ENCODE measurements at regions not wholly inside any gene's neighbourhood (a gene's known extent, or its start where the extent isn't known, plus 50 kb on each side); places are given as distances from the start of the nearest gene placed in this dataset.

DNA sequence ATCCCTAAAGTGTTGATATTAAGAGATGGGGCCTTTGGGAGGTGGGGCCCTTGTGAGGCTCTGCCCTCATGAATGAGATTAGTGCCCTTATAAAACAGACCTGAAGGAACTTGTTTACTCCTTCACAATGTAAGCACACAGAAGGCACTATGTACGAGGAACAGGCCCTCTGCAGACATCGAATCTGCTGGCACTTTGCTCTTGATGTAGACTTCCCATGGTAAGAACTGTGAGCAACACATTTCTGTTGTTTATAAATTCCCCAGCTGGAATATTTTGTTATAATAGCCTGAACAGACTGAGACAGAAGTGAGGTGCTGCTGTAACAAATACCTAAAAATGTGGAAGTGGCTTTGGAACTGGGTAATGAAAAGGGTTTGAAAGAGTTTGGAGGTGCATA is 193.2 kb downstream of the TGFB2 start:
- Histone ChIP-seq H3K27me3 (ENCODE audit: insufficient read depth, low read depth, severe bottlenecking) (no peaks in the 10 kb centered on the region), H3K27ac (no peak overlapping the region), H3K36me3 (no peaks in the 10 kb centered on the region), H3K9me3 (ENCODE audit: severe bottlenecking) (no peaks in the 10 kb centered on the region), H3K4me3 (ENCODE audit: low read depth, low read length) (no peak overlapping the region)
- TF ChIP-seq, protein P1, sequence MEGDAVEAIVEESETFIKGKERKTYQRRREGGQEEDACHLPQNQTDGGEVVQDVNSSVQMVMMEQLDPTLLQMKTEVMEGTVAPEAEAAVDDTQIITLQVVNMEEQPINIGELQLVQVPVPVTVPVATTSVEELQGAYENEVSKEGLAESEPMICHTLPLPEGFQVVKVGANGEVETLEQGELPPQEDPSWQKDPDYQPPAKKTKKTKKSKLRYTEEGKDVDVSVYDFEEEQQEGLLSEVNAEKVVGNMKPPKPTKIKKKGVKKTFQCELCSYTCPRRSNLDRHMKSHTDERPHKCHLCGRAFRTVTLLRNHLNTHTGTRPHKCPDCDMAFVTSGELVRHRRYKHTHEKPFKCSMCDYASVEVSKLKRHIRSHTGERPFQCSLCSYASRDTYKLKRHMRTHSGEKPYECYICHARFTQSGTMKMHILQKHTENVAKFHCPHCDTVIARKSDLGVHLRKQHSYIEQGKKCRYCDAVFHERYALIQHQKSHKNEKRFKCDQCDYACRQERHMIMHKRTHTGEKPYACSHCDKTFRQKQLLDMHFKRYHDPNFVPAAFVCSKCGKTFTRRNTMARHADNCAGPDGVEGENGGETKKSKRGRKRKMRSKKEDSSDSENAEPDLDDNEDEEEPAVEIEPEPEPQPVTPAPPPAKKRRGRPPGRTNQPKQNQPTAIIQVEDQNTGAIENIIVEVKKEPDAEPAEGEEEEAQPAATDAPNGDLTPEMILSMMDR (IDR thresholded peaks at IDR 0.05; ENCODE audit: low read depth, low read length): no peak
- DNase-seq: no peak

DNA sequence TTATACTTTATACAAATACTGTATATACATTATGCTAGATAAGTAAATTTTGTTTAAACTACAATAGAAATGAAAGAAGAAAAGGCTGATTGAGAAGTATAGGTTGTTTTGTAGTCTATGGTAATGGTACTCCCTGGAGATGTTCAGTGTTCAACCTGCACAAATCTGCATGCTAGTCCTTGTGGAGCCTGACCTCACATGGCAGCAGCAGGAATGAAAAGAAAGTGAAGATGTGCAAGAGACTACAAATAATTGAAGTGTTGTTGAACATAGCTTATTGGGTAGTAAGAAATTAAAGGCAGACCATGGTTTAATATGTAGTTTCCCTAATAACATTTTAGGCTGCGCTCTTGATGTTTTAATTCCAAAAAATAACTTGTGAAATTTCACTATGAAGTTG is 201.2 kb downstream of the TGFB2 start:
- Histone ChIP-seq H3K27me3 (ENCODE audit: insufficient read depth, low read depth, severe bottlenecking) (no peaks in the 10 kb centered on the region), H3K36me3 (no peaks in the 10 kb centered on the region), H3K9me3 (ENCODE audit: severe bottlenecking) (no peaks in the 10 kb centered on the region), H3K27ac (no peak overlapping the region), H3K4me3 (ENCODE audit: low read depth, low read length) (no peak overlapping the region)
- DNase-seq: no peak
- TF ChIP-seq, protein P1 (IDR thresholded peaks at IDR 0.05; ENCODE audit: low read depth, low read length): no peak

DNA sequence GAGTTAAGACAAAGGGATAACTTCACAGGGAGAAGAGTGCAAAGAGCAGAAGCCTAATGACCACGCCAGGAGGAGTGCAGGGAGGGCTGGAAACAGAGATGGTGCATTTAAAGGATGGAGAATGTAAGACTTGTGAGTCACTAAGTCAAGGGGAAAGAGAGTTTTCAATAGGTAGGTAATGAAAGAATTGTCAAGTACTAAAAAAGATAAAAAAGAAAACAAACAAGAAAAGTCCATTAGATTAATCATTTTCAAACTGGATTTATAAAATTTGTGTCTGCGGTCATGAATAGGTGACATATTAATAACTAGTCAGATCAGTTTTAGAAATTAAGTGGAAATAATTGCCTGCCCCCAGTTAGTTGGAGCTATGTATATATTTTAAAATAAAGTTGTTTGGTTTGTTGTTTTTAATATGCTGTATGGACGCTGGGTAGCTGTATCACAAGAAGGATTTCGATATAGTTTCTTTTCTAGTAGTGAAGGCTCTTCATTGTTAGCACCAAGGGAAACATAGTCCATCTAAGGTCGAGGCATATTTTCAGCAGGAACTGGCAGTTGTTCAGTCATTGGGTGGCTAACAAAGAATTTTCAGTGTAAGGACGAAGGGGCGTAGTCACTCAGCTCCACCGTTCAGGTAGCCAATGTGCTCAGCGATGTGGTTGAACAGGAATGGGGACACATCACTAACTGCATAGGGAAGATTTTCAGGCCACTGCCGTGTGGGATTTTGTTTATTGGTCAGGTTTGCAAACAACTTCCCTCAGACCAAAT is 203.0 kb downstream of the TGFB2 start:
- Histone ChIP-seq H3K4me3 (ENCODE audit: low read depth, low read length) (no peak overlapping the region), H3K36me3 (no peaks in the 10 kb centered on the region), H3K27ac (no peak overlapping the region), H3K27me3 (ENCODE audit: insufficient read depth, low read depth, severe bottlenecking) (no peaks in the 10 kb centered on the region), H3K9me3 (ENCODE audit: severe bottlenecking) (no peaks in the 10 kb centered on the region)
- TF ChIP-seq, protein P1 (IDR thresholded peaks at IDR 0.05; ENCODE audit: low read depth, low read length): no peak
- no peak for DNase-seq

DNA sequence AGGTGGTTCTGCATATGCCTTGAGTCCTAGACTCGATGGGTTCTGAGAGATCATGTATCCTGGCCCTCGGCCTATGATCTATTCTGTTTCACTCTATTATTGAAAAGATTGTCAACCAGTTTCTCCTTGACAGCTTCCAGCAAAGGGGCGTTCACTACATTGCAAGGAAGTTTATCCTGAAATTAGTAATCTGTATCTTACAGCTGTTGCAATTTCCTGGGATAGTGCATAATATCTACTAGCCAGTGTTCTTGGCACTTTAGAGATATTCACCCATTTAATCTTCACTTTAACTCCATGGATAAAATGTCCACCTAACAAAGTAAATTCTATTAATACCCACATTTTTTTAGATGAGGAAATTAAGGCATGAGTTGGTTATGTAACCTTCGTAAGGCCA is 203.6 kb downstream of the TGFB2 start:
- TF ChIP-seq, protein P1 (IDR thresholded peaks at IDR 0.05; ENCODE audit: low read depth, low read length): no peak

DNA sequence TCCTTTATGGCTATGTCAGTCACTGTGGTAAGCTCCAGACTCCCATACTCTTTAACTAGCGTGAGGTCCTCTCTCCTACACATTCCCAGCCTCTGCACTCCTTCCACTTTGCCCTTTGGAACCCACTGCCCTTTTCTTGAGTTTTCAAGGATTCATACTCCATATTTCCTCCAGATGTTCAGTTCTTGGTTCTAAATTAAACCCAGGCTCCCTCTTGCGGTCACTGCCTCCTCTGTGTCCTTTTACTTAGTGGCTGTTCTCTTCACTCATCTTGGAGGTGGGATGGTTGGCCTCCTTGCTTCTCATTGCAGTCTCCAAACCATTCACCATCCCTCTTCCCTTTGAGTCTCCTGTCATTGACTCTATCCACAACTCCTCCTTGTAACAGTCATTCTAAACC is 208.1 kb downstream of the TGFB2 start:
- no peak for DNase-seq
- H3K36me3 ChIP-seq: no peaks in the 10 kb centered on the region
- TF ChIP-seq, protein P1 (IDR thresholded peaks at IDR 0.05; ENCODE audit: low read depth, low read length): no peak
- no peaks in the 10 kb centered on the region for H3K9me3 ChIP-seq (ENCODE audit: severe bottlenecking)
- no peak overlapping the region for H3K4me3 ChIP-seq (ENCODE audit: low read depth, low read length)
- H3K27me3 ChIP-seq (ENCODE audit: insufficient read depth, low read depth, severe bottlenecking): no peaks in the 10 kb centered on the region
- no peak overlapping the region for H3K27ac ChIP-seq

More for the DNA sequence above, 203.6 kb downstream of the TGFB2 start:
- H3K9me3 ChIP-seq (ENCODE audit: severe bottlenecking): no peaks in the 10 kb centered on the region
- no peak for DNase-seq
- no peaks in the 10 kb centered on the region for H3K27me3 ChIP-seq (ENCODE audit: insufficient read depth, low read depth, severe bottlenecking)
- H3K27ac ChIP-seq: no peak overlapping the region
- H3K4me3 ChIP-seq (ENCODE audit: low read depth, low read length): no peak overlapping the region
- no peaks in the 10 kb centered on the region for H3K36me3 ChIP-seq

DNA sequence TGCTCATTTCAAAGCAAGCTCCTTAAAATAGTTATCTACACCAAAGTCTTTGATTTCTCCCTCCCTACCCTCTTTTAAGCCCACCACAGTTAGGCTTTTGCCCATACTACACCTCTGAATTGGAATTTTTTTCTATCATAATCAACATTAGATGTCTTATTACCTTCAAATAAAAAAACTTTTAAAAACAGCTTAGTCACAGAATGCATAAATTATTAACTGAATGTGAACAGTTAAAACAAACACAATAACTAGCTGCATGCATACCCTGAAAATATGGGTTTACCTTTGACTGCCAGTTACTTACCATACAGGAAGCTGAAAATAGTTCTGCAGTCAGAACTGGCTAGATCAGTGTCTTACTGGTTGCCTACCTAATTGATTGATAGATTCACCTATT is 210.9 kb downstream of the TGFB2 start:
- DNase-seq: no peak

More for the DNA sequence above, 210.9 kb downstream of the TGFB2 start:
- H3K36me3 ChIP-seq: no peaks in the 10 kb centered on the region
- no peak overlapping the region for H3K4me3 ChIP-seq (ENCODE audit: low read depth, low read length)
- H3K27ac ChIP-seq: no peak overlapping the region
- H3K9me3 ChIP-seq (ENCODE audit: severe bottlenecking): peaks cover 2% of the 10 kb centered on the region
- H3K27me3 ChIP-seq (ENCODE audit: insufficient read depth, low read depth, severe bottlenecking): no peaks in the 10 kb centered on the region
- TF ChIP-seq, protein P1 (IDR thresholded peaks at IDR 0.05; ENCODE audit: low read depth, low read length): no peak
